Activated CD4-positive, alpha-beta memory T cell treated with anti-CD3 and anti-CD28 coated beads for 36 hours (primary cell): ENCODE measurements at regions not wholly inside any gene's neighbourhood (a gene's known extent, or its start where the extent isn't known, plus 50 kb on each side); places are given as distances from the start of the nearest gene placed in this dataset.

ENCODE experiments used
- CTCF ChIA-PET: fragments of 350-600 bp; sonication (Branson Sonifier 250); formaldehyde crosslinking; loops from one replicate; lab custom pipeline; 2021; ENCODE audit warnings: antibody characterized with exemption, inconsistent platforms; lab: Charles Lee
- POLR2A ChIA-PET: fragments of 350-600 bp; sonication (Branson Sonifier 250); formaldehyde crosslinking; loops from one replicate; lab custom pipeline; 2021; ENCODE audit warnings: antibody characterized with exemption; lab: Charles Lee
- DNase-seq: peaks from one replicate; pipeline ENCODE4 v3.0.0-alpha.2; 2020
- H3K27ac Mint-ChIP-seq: one replicate; pipeline ENCODE4 v1.8.0; 2021; ENCODE audit warnings: mixed read lengths
- H3K27me3 Mint-ChIP-seq: one replicate; pipeline ENCODE4 v1.8.0; 2021; ENCODE audit warnings: mixed read lengths
- H3K36me3 Mint-ChIP-seq: one replicate; pipeline ENCODE4 v1.8.0; 2021; ENCODE audit warnings: mixed read lengths
- H3K4me1 Mint-ChIP-seq: one replicate; pipeline ENCODE4 v1.8.0; 2021; ENCODE audit warnings: low read depth, mixed read lengths
- H3K4me3 Mint-ChIP-seq: one replicate; pipeline ENCODE4 v1.8.0; 2021; ENCODE audit warnings: mild to moderate bottlenecking, mixed read lengths
- H3K9me3 Mint-ChIP-seq: one replicate; pipeline ENCODE4 v1.8.0; 2021; ENCODE audit warnings: mixed read lengths
- intact Hi-C: fragments of 100-400 bp; cut with micrococcal nuclease; formaldehyde crosslinking; loops from one replicate; pipeline ENCODE4 v1.15.1; 2023

GRCh38 chr7:8809320-8809719 lies 375.9 kb downstream of the NXPH1 start:
- intact Hi-C loops = no loop called here
- POLR2A ChIA-PET = no interaction called here
- Mint-ChIP-seq H3K4me1 (no peaks in the 10 kb centered on the region), H3K27me3 (no peaks in the 10 kb centered on the region), H3K27ac (no peak overlapping the region), H3K4me3 (no peak overlapping the region), H3K36me3 (no peaks in the 10 kb centered on the region), H3K9me3 (peaks cover 7% of the 10 kb centered on the region)
- DNase-seq = no peak
- CTCF ChIA-PET = no interaction called here

DNA sequence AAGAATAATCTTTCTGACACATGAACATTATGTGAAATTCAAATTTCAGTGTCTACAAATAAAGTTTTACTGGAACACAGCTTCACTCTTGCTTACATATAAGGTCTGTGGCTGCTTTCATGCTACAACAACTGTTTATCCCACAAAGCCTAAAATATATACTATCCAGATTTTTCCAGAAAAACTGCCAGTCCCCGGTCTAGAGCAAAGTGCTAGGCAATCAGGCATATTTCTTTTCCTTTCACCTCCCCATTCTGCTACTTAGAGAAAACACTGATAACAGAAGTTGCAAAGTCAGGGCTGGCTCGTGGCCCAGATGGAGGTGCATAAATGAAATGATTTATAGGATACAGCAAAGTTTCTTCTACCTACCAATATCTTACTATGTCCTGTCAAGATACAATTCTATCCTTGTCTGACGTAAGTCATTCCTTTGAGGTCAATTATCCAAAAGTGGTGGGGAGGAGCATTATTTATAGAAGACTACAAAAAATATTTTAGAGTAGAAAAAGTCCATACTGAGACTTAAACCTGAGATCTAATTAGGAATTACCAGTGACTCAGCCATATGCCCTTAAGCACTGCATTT lies 384.1 kb downstream of the NXPH1 start:
- intact Hi-C loops = no loop called here
- H3K36me3 Mint-ChIP-seq = no peaks in the 10 kb centered on the region
- DNase-seq = no peak

DNA sequence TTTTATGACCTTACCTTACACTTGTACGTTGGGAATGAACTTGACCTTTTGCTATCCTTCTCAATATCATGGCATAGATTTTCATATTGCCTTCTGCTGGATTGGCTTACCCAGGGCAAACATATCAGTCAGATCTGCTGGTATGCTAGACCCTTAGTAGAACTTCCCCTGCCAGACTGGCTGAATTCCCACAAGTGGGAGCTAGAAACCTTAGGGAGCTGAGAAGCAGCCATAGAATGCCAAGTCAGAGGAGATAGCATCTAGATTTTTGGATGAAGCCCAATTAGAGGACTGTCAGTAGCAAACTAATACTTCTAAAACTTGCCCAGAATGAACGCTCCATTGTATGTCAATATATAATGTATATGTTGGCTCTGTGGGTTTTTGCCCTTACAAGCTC lies 385.0 kb downstream of the NXPH1 start:
- POLR2A ChIA-PET = no interaction called here

More for the DNA sequence above, 384.1 kb downstream of the NXPH1 start:
- Mint-ChIP-seq H3K4me3 (no peak overlapping the region), H3K4me1 (no peaks in the 10 kb centered on the region), H3K9me3 (peaks cover 3% of the 10 kb centered on the region), H3K27me3 (no peaks in the 10 kb centered on the region), H3K27ac (no peak overlapping the region)
- CTCF ChIA-PET = no interaction called here
- POLR2A ChIA-PET = no interaction called here

GRCh38 chr7:8822595-8822994 lies 389.2 kb downstream of the NXPH1 start:
- H3K36me3 Mint-ChIP-seq = no peaks in the 10 kb centered on the region
- peaks cover 6% of the 10 kb centered on the region for H3K9me3 Mint-ChIP-seq
- no peak for DNase-seq
- ChIA-PET POLR2A (no interaction called here), CTCF (no interaction called here)
- intact Hi-C loops = no loop called here
- no peak overlapping the region for H3K27ac Mint-ChIP-seq
- no peak overlapping the region for H3K4me3 Mint-ChIP-seq
- no peaks in the 10 kb centered on the region for H3K27me3 Mint-ChIP-seq
- H3K4me1 Mint-ChIP-seq = no peaks in the 10 kb centered on the region

More for the DNA sequence above, 385.0 kb downstream of the NXPH1 start:
- Mint-ChIP-seq H3K4me3 (no peak overlapping the region), H3K27ac (no peak overlapping the region), H3K9me3 (peaks cover 4% of the 10 kb centered on the region), H3K36me3 (no peaks in the 10 kb centered on the region), H3K4me1 (no peaks in the 10 kb centered on the region), H3K27me3 (no peaks in the 10 kb centered on the region)
- no peak for DNase-seq
- intact Hi-C loops = no loop called here
- CTCF ChIA-PET = interaction anchor here (0.7 kb wide), 1 partner anchor 34 kb away, joined by 3 read pairs; no protein-coding TSS in a partner anchor

GRCh38 chr7:8823486-8823885 lies 390.1 kb downstream of the NXPH1 start:
- ChIA-PET CTCF (no interaction called here), POLR2A (no interaction called here)
- H3K9me3 Mint-ChIP-seq = peaks cover 6% of the 10 kb centered on the region

GRCh38 chr7:8827329-8827728 lies 393.9 kb downstream of the NXPH1 start:
- Mint-ChIP-seq H3K27ac (no peak overlapping the region), H3K27me3 (no peaks in the 10 kb centered on the region), H3K9me3 (peaks cover 9% of the 10 kb centered on the region), H3K4me1 (no peaks in the 10 kb centered on the region), H3K36me3 (no peaks in the 10 kb centered on the region), H3K4me3 (no peak overlapping the region)
- intact Hi-C loops = no loop called here
- ChIA-PET POLR2A (no interaction called here), CTCF (no interaction called here)
- no peak for DNase-seq

More at GRCh38 chr7:8823486-8823885, 390.1 kb downstream of the NXPH1 start:
- no peak overlapping the region for H3K27ac Mint-ChIP-seq
- DNase-seq = no peak
- H3K4me3 Mint-ChIP-seq = no peak overlapping the region
- H3K4me1 Mint-ChIP-seq = no peaks in the 10 kb centered on the region
- no peaks in the 10 kb centered on the region for H3K36me3 Mint-ChIP-seq
- H3K27me3 Mint-ChIP-seq = no peaks in the 10 kb centered on the region
- intact Hi-C loops = no loop called here

- H3K4me1 Mint-ChIP-seq = no peaks in the 10 kb centered on the region
- intact Hi-C loops = no loop called here
- CTCF ChIA-PET = no interaction called here
- no peak for DNase-seq
- peaks cover 9% of the 10 kb centered on the region for H3K9me3 Mint-ChIP-seq
- no peak overlapping the region for H3K27ac Mint-ChIP-seq
- H3K36me3 Mint-ChIP-seq = no peaks in the 10 kb centered on the region
- H3K4me3 Mint-ChIP-seq = no peak overlapping the region
- no peaks in the 10 kb centered on the region for H3K27me3 Mint-ChIP-seq
- POLR2A ChIA-PET = no interaction called here
These were observed 395.7 kb downstream of the NXPH1 start for GRCh38 chr7:8829100-8829499.

DNA sequence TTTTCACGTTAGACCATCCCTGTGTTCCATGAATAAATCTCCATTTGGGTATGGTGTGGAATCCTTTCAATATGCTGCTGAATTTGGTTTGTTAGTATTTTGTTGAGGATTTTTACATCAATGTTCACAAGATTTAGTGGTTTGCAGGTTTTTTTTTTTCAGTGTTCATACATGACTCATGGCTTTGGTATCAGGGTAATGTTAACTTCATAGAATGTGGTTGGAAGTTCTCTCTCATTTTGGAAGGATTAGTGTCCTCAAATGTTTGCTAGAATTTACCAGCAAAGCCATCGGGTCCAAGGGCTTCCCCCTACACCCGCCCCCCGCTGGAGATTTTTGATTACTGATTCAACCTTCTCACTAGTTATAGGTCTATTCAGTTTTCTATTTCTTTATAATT lies 398.0 kb downstream of the NXPH1 start:
- no peaks in the 10 kb centered on the region for H3K4me1 Mint-ChIP-seq
- H3K36me3 Mint-ChIP-seq = no peaks in the 10 kb centered on the region
- peaks cover 13% of the 10 kb centered on the region for H3K9me3 Mint-ChIP-seq
- no peaks in the 10 kb centered on the region for H3K27me3 Mint-ChIP-seq
- H3K27ac Mint-ChIP-seq = no peak overlapping the region
- H3K4me3 Mint-ChIP-seq = no peak overlapping the region
- intact Hi-C loops = no loop called here
- no peak for DNase-seq
- ChIA-PET POLR2A (no interaction called here), CTCF (no interaction called here)

DNA sequence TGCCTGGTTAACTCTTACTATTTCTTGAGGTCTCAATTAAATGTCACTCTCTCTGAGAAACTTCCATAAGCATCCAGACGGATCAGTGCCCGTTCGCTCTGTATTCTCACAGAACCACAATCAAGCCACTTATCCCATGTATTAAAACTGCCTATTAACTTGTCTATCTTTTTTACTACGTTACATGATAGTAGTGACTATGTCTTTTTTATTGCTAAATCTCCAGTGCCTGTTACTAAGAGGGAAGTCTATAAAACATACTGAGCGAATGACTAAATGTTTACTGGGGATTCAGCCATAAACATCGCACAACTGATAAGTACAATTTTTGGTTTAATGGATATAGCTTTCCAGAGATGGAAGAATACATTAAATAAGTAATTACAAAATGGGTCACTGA lies 399.9 kb downstream of the NXPH1 start:
- ChIA-PET POLR2A (no interaction called here), CTCF (no interaction called here)
- no peaks in the 10 kb centered on the region for H3K36me3 Mint-ChIP-seq
- intact Hi-C loops = no loop called here
- no peaks in the 10 kb centered on the region for H3K4me1 Mint-ChIP-seq
- H3K9me3 Mint-ChIP-seq = peaks cover 13% of the 10 kb centered on the region
- H3K4me3 Mint-ChIP-seq = no peak overlapping the region
- no peak for DNase-seq
- no peaks in the 10 kb centered on the region for H3K27me3 Mint-ChIP-seq
- H3K27ac Mint-ChIP-seq = no peak overlapping the region

DNA sequence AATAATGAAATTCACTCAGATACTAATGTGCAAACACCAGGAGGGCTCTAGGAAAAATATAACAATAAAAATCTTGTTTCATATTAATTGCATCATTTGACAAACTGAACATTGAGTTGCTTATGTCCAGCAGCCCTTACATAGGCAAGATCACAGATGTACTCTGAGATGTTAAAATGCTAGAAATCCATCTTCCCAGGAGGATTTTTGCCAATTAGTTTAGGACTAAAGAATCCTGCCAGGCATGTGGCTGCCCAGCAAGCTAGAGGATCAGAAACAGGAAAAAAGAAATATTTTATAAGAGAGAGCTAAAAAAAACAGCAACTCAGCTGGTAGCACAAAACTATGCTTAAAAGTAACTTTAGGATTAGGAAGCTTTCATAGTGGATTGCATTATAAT lies 407.8 kb downstream of the NXPH1 start:
- H3K27me3 Mint-ChIP-seq = no peaks in the 10 kb centered on the region
- POLR2A ChIA-PET = no interaction called here
- H3K27ac Mint-ChIP-seq = no peak overlapping the region
- CTCF ChIA-PET = no interaction called here
- peaks cover 1% of the 10 kb centered on the region for H3K9me3 Mint-ChIP-seq
- H3K4me3 Mint-ChIP-seq = no peak overlapping the region
- DNase-seq = no peak
- no peaks in the 10 kb centered on the region for H3K4me1 Mint-ChIP-seq
- intact Hi-C loops = no loop called here
- no peaks in the 10 kb centered on the region for H3K36me3 Mint-ChIP-seq

DNA sequence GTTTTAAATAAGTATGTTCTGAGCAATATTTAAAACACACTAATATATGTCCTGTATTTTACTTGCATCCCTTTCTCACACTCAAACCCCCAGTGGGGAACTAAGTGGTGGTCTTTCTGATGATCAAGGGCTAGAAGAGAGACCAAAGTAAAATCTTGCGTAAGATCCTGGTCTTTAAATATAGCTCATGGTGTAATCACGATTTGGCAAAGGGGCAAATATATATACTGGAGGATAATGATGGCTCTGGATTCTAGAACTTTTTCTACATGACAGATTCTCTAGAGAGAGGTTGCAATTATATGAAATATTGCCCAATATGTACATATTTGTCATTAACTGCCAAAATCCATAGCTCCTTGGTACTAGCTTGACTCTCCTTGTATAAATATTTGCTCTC lies 438.3 kb downstream of the NXPH1 start:
- CTCF ChIA-PET = no interaction called here
- no peak for DNase-seq
- Mint-ChIP-seq H3K4me1 (no peaks in the 10 kb centered on the region), H3K9me3 (peaks cover 8% of the 10 kb centered on the region), H3K27ac (no peak overlapping the region), H3K27me3 (no peaks in the 10 kb centered on the region), H3K36me3 (no peaks in the 10 kb centered on the region), H3K4me3 (no peak overlapping the region)
- POLR2A ChIA-PET = no interaction called here
- intact Hi-C loops = no loop called here

- ChIA-PET POLR2A (no interaction called here), CTCF (no interaction called here)
- Mint-ChIP-seq H3K4me3 (no peak overlapping the region), H3K9me3 (peaks cover 2% of the 10 kb centered on the region), H3K4me1 (no peaks in the 10 kb centered on the region), H3K27ac (no peak overlapping the region), H3K27me3 (no peaks in the 10 kb centered on the region), H3K36me3 (no peaks in the 10 kb centered on the region)
- intact Hi-C loops = no loop called here
- DNase-seq = no peak
These were observed 448.5 kb downstream of the NXPH1 start for GRCh38 chr7:8881916-8882315.

GRCh38 chr7:8885480-8886000 lies 452.1 kb downstream of the NXPH1 start:
- intact Hi-C loops = no loop called here
- H3K27me3 Mint-ChIP-seq = no peaks in the 10 kb centered on the region
- CTCF ChIA-PET = no interaction called here
- DNase-seq = no peak
- no peaks in the 10 kb centered on the region for H3K4me1 Mint-ChIP-seq
- H3K27ac Mint-ChIP-seq = no peak overlapping the region
- H3K36me3 Mint-ChIP-seq = no peaks in the 10 kb centered on the region
- no peak overlapping the region for H3K4me3 Mint-ChIP-seq
- H3K9me3 Mint-ChIP-seq = peaks cover 6% of the 10 kb centered on the region
- POLR2A ChIA-PET = interaction anchor here (0.6 kb wide), 1 partner anchor 23 kb away, joined by 5 read pairs; no protein-coding TSS in a partner anchor
